H1 (cell line): ENCODE measurements at regions not wholly inside any gene's neighbourhood (a gene's known extent, or its start where the extent isn't known, plus 50 kb on each side); places are given as distances from the start of the nearest gene placed in this dataset.

ENCODE experiments used
- CTCF ChIA-PET: fragments of 300-600 bp; sonication (Branson Sonifier 250); formaldehyde crosslinking; loops from one replicate; lab custom pipeline; 2021; ENCODE audit not compliant: partially characterized antibody; lab: Charles Lee
- POLR2A ChIA-PET: fragments of 300-600 bp; sonication (Branson Sonifier 250); formaldehyde crosslinking; loops from one replicate; lab custom pipeline; 2021; ENCODE audit warnings: inconsistent platforms; ENCODE audit not compliant: partially characterized antibody; lab: Charles Lee
- DNase-seq, 2 experiments: peaks; one replicate each; pipeline versions ENCODE4 v3.0.0 to v3.0.0-alpha.2; 2010 to 2022; ENCODE audit warnings: low spot score in 2 of 2, low read depth in 1 of 2, mixed read lengths in 1 of 2
- FAIRE-seq: peaks from 2 replicates; lab custom pipeline; 2011; peaks lifted over from hg19 to GRCh38; lab: Jason Lieb, UNC
- H2AFZ ChIP-seq: 2 replicates; pipeline ENCODE4 v1.8.1; 2012; ENCODE audit warnings: low read length, inconsistent platforms
- H2AK5ac ChIP-seq: 2 replicates; pipeline ENCODE4 v1.6.1; 2013; ENCODE audit warnings: low read depth, low read length
- H2BK120ac ChIP-seq: replicated peaks from 2 replicates; pipeline ENCODE3; 2013; ENCODE audit warnings: low read depth, low read length, inconsistent platforms
- H2BK12ac ChIP-seq: 2 replicates; pipeline ENCODE4 v1.6.1; 2013; ENCODE audit warnings: low read depth, low read length
- H2BK15ac ChIP-seq: 2 replicates; pipeline ENCODE4 v1.6.1; 2013; ENCODE audit warnings: low read length
- H2BK20ac ChIP-seq: 2 replicates; pipeline ENCODE4 v1.6.1; 2013; ENCODE audit warnings: low read length
- H2BK5ac ChIP-seq: 2 replicates; pipeline ENCODE4 v1.6.1; 2013; ENCODE audit warnings: low read depth, low read length
- H3K14ac ChIP-seq: 2 replicates; pipeline ENCODE4 v1.6.1; 2013; ENCODE audit warnings: inconsistent platforms; ENCODE audit not compliant: insufficient read length
- H3K18ac ChIP-seq: 2 replicates; pipeline ENCODE4 v1.6.1; 2013; ENCODE audit warnings: low read length; ENCODE audit errors: extremely low read depth
- H3K23ac ChIP-seq: 2 replicates; pipeline ENCODE4 v1.6.1; 2013; ENCODE audit warnings: inconsistent platforms; ENCODE audit not compliant: insufficient read length
- H3K23me2 ChIP-seq: 2 replicates; pipeline ENCODE4 v1.6.1; 2013; ENCODE audit warnings: low read depth, low read length
- H3K27ac ChIP-seq: 2 replicates; pipeline ENCODE4 v1.6.1; 2011; ENCODE audit warnings: low read depth, low read length, inconsistent platforms
- H3K27me3 ChIP-seq, 4 experiments: replicated peaks in 1 of 4; 1 replicate in 1 of 4; 2 replicates in 3 of 4; pipeline versions ENCODE4 v1.6.1 to v1.8.1; 2011 to 2013; ENCODE audit warnings: low read length in 3 of 4, mild to moderate bottlenecking in 3 of 4, inconsistent platforms in 2 of 4, mixed read lengths in 2 of 4, moderate library complexity in 1 of 4; ENCODE audit not compliant: control insufficient read depth in 3 of 4, insufficient read depth in 3 of 4; ENCODE audit errors: extremely low read depth in 1 of 4
- H3K36me3 ChIP-seq, 4 experiments: 2 replicates each; pipeline versions ENCODE4 v1.6.1 to v1.8.1; 2011 to 2013; ENCODE audit warnings: mild to moderate bottlenecking in 4 of 4, low read length in 3 of 4, moderate library complexity in 2 of 4, control low read depth in 1 of 4, inconsistent platforms in 1 of 4; ENCODE audit not compliant: insufficient read depth in 4 of 4, control insufficient read depth in 2 of 4
- H3K4ac ChIP-seq: replicated peaks from 2 replicates; pipeline ENCODE3; 2013; ENCODE audit warnings: low read length, low read depth, mixed read lengths, inconsistent platforms; ENCODE audit not compliant: insufficient read length
- H3K4me1 ChIP-seq, 4 experiments: replicated peaks in 1 of 4; 1 replicate in 1 of 4; 2 replicates in 3 of 4; pipeline versions ENCODE4 v1.6.1 to v1.8.1; 2011 to 2013; ENCODE audit warnings: low read length in 3 of 4, inconsistent platforms in 2 of 4, mixed read lengths in 1 of 4; ENCODE audit not compliant: insufficient read depth in 4 of 4, control insufficient read depth in 3 of 4
- H3K4me2 ChIP-seq, 2 experiments: 2 replicates each; pipeline versions ENCODE4 v1.6.1 to v1.8.1; 2011 to 2013; ENCODE audit warnings: low read depth in 2 of 2, low read length in 2 of 2, control low read depth in 1 of 2, inconsistent platforms in 1 of 2, mild to moderate bottlenecking in 1 of 2; ENCODE audit not compliant: insufficient read depth in 1 of 2
- H3K4me3 ChIP-seq, 4 experiments: fragments of 200-600, 300-600 bp in 1 of 4; sonication (generic), shearing (Covaris generic), sonication (Bioruptor Twin) in 1 of 4; 2 replicates each; pipeline versions ENCODE4 v1.5.1 to v1.8.1; 2011 to 2016; ENCODE audit warnings: low read length in 4 of 4, low read depth in 3 of 4, control low read depth in 2 of 4, inconsistent platforms in 2 of 4, mild to moderate bottlenecking in 2 of 4, mixed read lengths in 1 of 4, moderate library complexity in 1 of 4; ENCODE audit not compliant: insufficient read depth in 2 of 4; ENCODE audit errors: extremely low read depth in 1 of 4
- H3K56ac ChIP-seq: replicated peaks from 2 replicates; pipeline ENCODE3; 2013; ENCODE audit warnings: low read depth, mild to moderate bottlenecking, mixed read lengths, low read length, inconsistent platforms; ENCODE audit not compliant: insufficient read length
- H3K79me1 ChIP-seq: 2 replicates; pipeline ENCODE4 v1.6.1; 2013; ENCODE audit warnings: low read depth, low read length, control low read depth
- H3K79me2 ChIP-seq, 2 experiments: 2 replicates each; pipeline versions ENCODE4 v1.6.1 to v1.8.1; 2012 to 2013; ENCODE audit warnings: low read length in 2 of 2, mild to moderate bottlenecking in 2 of 2, inconsistent platforms in 1 of 2; ENCODE audit not compliant: insufficient read depth in 2 of 2, control insufficient read depth in 1 of 2
- H3K9ac ChIP-seq, 4 experiments: replicated peaks in 1 of 4; 1 replicate in 1 of 4; 2 replicates in 3 of 4; pipeline versions ENCODE4 v1.6.1 to v1.8.1; 2011 to 2013; ENCODE audit warnings: low read depth in 3 of 4, low read length in 3 of 4, control low read depth in 2 of 4, mild to moderate bottlenecking in 2 of 4, moderate library complexity in 2 of 4, inconsistent platforms in 1 of 4; ENCODE audit errors: extremely low read depth in 1 of 4
- H3K9me3 ChIP-seq, 2 experiments: 2 replicates each; pipeline versions ENCODE4 v1.6.1 to v1.8.1; 2012 to 2013; ENCODE audit warnings: mild to moderate bottlenecking in 2 of 2, moderate library complexity in 2 of 2, control low read depth in 1 of 2, inconsistent platforms in 1 of 2, low read depth in 1 of 2, low read length in 1 of 2, mixed read lengths in 1 of 2; ENCODE audit not compliant: insufficient read depth in 2 of 2
- H4K20me1 ChIP-seq, 2 experiments: replicated peaks in 1 of 2; 2 replicates each; pipeline versions ENCODE3 to v1.8.1; 2011 to 2013; ENCODE audit warnings: inconsistent platforms in 2 of 2, low read length in 2 of 2, mild to moderate bottlenecking in 1 of 2; ENCODE audit not compliant: insufficient read depth in 2 of 2, control insufficient read depth in 1 of 2
- H4K5ac ChIP-seq: 2 replicates; pipeline ENCODE4 v1.6.1; 2013; ENCODE audit warnings: low read length, low read depth, mixed read lengths, inconsistent platforms; ENCODE audit not compliant: insufficient read length
- H4K8ac ChIP-seq: 2 replicates; pipeline ENCODE4 v1.8.0; 2013; ENCODE audit warnings: mild to moderate bottlenecking, moderate library complexity, low read length, inconsistent platforms; ENCODE audit not compliant: insufficient read depth; ENCODE audit errors: extremely low read depth
- H4K91ac ChIP-seq: replicated peaks from 2 replicates; pipeline ENCODE3; 2013; ENCODE audit warnings: low read length, mixed read lengths, inconsistent platforms; ENCODE audit not compliant: insufficient read length
- ATF2 ChIP-seq: IDR thresholded peaks from 2 replicates; pipeline ENCODE4 v1.6.1; 2012; ENCODE audit warnings: low read length, inconsistent platforms
- BRCA1 ChIP-seq: IDR thresholded peaks from 2 replicates; pipeline ENCODE4 v1.6.1; 2012; ENCODE audit warnings: low read depth, low read length, improper control_type of control experiment
- CTBP2 ChIP-seq: IDR thresholded peaks from 2 replicates; pipeline ENCODE4 v1.7.0; 2011; ENCODE audit warnings: borderline replicate concordance, mild to moderate bottlenecking, moderate library complexity, mixed read lengths, low read length; ENCODE audit not compliant: insufficient read depth, insufficient read length
- TAF1 ChIP-seq: IDR thresholded peaks from 2 replicates; pipeline ENCODE4 v1.6.1; 2011; ENCODE audit warnings: mild to moderate bottlenecking, low read depth, low read length
- USF2 ChIP-seq: IDR thresholded peaks from 2 replicates; pipeline ENCODE4 v1.6.1; 2011; ENCODE audit warnings: low read length, improper control_type of control experiment
- WGBS, 2 experiments: shearing (Covaris generic) in 1 of 2; methylation state at CpG; one replicate each; pipeline versions ENCODE4 v1.1.6 to v1.1.7; 2013 to 2015; ENCODE audit warnings: low lambda C conversion rate in 2 of 2, mixed read lengths in 2 of 2, inconsistent platforms in 1 of 2, low coverage in 1 of 2, missing lambda C conversion rate in 1 of 2; ENCODE audit not compliant: insufficient replicate concordance in 2 of 2, insufficient coverage in 1 of 2, insufficient read length in 1 of 2; ENCODE audit errors: extremely low coverage in 1 of 2, missing lambda C conversion rate in 1 of 2; 5-methylcytosine and 5-hydroxymethylcytosine counted together

GRCh38 chr22:47775686-47776085, 1013.2 kb downstream of the TBC1D22A start:
- FAIRE-seq, result no peak
- POLR2A ChIA-PET, result interaction anchor here (0.9 kb wide), 1 partner anchor 33 kb away, joined by 3 read pairs; no protein-coding TSS in a partner anchor
- no peak overlapping the region for H2BK15ac ChIP-seq

More at GRCh38 chr22:47775686-47776085, 1013.2 kb downstream of the TBC1D22A start:
- Histone ChIP-seq H3K4me1 (peaks cover 0 to 2% (median 0%) of the 10 kb centered on the region in 4 experiments; a peak in 1 of 7 replicates), H4K5ac (no peak overlapping the region), H3K23me2 (no peaks in the 10 kb centered on the region), H3K14ac (no peak overlapping the region), H2AK5ac (no peak overlapping the region), H4K91ac (no peak overlapping the region), H3K27me3 (no peaks in the 10 kb centered on the region; a peak in 1 of 7 replicates), H3K9ac (no peak overlapping the region), H3K4me2 (no peak overlapping the region), H3K27ac (no peak overlapping the region), H3K56ac (no peak overlapping the region), H2BK12ac (no peak overlapping the region), H3K23ac (no peak overlapping the region), H3K36me3 (no peaks in the 10 kb centered on the region), H3K18ac (no peak overlapping the region), H3K9me3 (no peaks in the 10 kb centered on the region), H2AFZ (no peak overlapping the region), H3K4ac (no peak overlapping the region), H2BK120ac (no peak overlapping the region), H2BK5ac (no peak overlapping the region), H3K79me2 (no peaks in the 10 kb centered on the region), H3K4me3 (no peak overlapping the region), H2BK20ac (no peak overlapping the region), H4K8ac (no peak overlapping the region), H4K20me1 (no peaks in the 10 kb centered on the region), H3K79me1 (no peaks in the 10 kb centered on the region)
- no peak for DNase-seq
- CTCF ChIA-PET, result interaction anchor here (0.6 to 2.1 kb wide), 7 partner anchors 9 to 66 kb away, joined by 3 to 6 read pairs (median 4); no protein-coding TSS in a partner anchor
- TF ChIP-seq USF2 (no peak), BRCA1 (no peak), TAF1 (no peak), ATF2 (no peak), CTBP2 (no peak)
- 90% methylated on average over 4 of the region's 4 CpGs; no CpG with 5 or more reads in 1 of the 2 experiments for WGBS, 2 experiments
